ENCODE measurements at regions not wholly inside any gene's neighbourhood (a gene's known extent, or its start where the extent isn't known, plus 50 kb on each side); places are given as distances from the start of the nearest gene placed in this dataset.

DNA sequence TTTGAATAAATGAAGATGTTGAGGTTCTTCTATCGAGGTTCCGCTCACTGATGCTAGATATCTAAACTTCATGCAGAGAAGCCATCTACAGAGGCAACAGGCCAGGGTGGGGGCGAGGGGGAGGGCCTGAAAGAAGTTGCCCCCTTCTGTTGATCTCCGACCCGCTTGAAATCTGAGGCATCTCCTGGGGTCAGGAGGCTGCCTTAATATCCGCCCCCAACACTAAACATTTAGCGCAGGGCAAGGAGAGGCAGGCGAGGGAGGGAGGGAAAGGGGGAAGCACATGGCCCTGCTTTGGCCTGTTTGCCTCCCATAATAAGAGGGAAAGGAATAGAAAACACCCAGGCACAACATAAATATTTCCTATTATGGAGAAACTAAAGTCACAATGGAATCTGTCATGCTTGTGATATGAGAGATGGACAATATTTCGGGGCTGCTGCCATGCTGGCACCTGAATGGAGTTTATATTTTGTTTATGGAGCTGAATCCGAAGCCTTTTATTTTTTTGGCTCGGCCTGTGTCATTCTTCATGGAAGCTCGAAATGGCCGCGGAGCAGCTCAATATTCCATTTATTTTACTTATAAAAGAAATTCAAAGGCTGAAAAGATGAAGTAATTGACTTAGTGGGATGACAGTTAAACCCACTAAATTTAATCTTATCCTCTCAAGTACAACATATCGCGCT, 221.1 kb downstream of the INSIG2 start:
- no peak for TF ChIP-seq CTCF (IDR thresholded peaks at IDR 0.05; ENCODE audit: insufficient read depth, low read depth, low read length)
- TF ChIP-seq EZH2 (IDR thresholded peaks at IDR 0.05; ENCODE audit: insufficient read depth, low read length): no peak
